HG02642 (cell line): ENCODE measurements at regions not wholly inside any gene's neighbourhood (a gene's known extent, or its start where the extent isn't known, plus 50 kb on each side); places are given as distances from the start of the nearest gene placed in this dataset.
"Not testable (repeated sequence)": the region's sequence is repeated elsewhere in the genome, so short reads cannot be mapped to it uniquely, and the experiment has no call there.

ENCODE experiments used
- ATAC-seq: cut with Tn5 transposase; IDR thresholded peaks from one replicate; pipeline ENCODE4 v1.9.1; 2021; ENCODE audit warnings: mild to moderate bottlenecking; ENCODE audit not compliant: unreplicated experiment, poor library complexity

DNA sequence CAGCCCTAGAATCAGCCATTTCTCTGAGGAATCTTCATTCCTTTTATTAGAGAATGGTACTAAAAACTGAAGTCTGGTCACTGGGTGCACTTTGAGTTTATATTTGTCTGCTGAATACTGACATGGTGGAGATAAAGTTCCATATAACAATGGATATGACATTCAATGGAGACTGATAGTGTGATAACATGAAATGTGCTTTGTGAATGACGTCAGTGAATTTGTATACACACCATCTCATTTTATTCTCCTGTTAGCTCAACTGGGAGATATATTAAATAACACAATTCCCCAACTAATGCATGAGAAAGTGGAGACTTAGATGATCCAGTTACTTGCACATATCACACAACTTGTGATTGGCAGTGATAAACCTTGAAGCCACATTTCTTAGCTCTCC, 446.7 kb downstream of the DOK5 start:
- ATAC-seq: no peak

GRCh38 chr20:54920491-54920890, 445.1 kb downstream of the DOK5 start:
- ATAC-seq: no peak

GRCh38 chr20:54918993-54919392, 443.6 kb downstream of the DOK5 start:
- not testable (repeated sequence) for ATAC-seq

DNA sequence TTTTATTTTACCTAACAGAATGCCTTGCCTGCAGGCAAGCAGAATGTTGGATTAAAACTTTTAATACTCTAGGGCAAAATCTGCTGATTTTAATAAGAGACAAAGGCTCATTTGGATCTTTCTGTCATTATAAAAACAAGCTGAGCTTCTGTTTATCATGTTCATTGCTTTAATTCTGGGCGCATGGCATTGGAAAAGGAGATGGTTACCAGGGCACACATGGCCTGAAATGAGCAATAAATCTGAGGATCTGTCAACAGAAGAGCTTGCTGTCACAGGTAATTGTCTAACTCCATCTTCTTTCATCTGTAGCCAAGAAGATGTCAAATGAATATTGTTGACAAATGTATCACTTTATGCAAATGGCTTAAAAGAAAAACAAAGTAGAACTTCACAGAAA, 439.6 kb downstream of the DOK5 start:
- no peak for ATAC-seq

DNA sequence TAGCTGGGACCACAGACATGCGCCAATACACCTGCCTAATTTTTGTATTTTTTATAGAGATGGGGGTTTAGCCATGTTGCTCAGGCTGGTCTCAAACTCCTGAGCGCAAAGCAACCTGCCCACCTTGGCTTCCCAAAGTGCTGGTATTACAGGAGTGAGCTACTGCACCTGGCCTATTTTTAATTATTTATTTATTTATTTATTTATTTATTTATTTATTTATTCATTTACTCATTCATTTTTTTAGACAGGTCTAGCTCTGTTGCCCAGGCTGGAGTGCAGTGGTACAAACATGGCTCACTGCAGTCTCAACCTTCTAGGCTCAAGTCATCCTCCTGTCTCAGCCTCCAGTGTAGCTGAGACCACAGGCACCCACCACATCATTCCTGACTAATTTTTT, 434.3 kb downstream of the DOK5 start:
- ATAC-seq: no peak

DNA sequence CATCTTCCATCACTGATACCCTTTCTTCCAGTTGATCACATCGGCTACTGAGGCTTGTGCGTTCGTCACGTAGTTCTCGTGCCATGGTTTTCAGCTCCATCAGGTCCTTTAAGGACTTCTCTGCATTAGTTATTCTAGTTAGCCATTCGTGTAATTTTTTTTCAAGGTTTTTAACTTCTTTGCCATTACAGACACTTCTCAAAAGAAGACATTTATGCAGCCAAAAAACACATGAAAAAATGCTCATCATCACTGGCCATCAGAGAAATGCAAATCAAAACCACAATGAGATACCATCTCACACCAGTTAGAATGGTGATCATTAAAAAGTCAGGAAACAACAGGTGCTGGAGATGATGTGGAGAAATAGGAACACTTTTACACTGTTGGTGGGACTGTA, 430.7 kb downstream of the DOK5 start:
- ATAC-seq: not testable (repeated sequence)

GRCh38 chr20:54897787-54898186, 422.4 kb downstream of the DOK5 start:
- no peak for ATAC-seq

DNA sequence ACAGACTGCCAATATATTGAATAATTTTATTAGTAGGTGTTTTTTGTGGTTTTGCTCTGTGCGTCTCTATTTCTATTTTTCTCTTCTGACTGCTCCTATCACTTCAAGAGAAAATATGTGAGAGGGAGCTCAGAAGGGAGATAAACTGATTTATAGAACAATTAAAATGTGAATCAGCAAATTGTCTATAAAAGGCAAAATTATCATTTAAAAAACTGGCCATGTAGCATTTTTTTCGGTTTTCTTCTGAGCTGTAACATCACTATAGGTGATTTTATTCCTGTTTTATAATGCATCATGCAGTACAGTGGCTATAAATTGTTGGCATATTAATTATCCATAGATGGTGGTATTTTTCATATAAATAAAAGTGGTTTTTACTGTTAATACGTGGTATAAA, 416.5 kb downstream of the DOK5 start:
- no peak for ATAC-seq

DNA sequence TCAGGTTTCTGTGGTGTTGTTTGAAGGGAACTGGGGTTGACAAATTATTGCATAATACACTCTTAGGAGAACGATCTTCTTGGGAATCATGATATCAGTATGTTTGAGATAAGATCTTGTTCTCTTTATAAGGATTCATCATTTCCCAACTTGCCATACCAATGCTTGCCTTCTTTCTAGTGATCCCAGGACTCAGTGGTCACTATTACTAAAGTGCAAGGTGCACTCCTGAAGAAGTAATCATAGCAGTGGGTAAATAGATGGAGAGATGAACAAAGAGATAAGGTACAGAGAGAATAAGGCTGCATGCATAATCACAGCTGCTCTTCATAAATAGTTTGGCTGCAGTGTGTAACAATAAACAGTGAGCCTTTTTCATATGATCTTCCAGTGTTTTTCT, 404.0 kb downstream of the DOK5 start:
- no peak for ATAC-seq

- ATAC-seq: no peak
Measured at GRCh38 chr20:54875307-54875706, 399.9 kb downstream of the DOK5 start.

DNA sequence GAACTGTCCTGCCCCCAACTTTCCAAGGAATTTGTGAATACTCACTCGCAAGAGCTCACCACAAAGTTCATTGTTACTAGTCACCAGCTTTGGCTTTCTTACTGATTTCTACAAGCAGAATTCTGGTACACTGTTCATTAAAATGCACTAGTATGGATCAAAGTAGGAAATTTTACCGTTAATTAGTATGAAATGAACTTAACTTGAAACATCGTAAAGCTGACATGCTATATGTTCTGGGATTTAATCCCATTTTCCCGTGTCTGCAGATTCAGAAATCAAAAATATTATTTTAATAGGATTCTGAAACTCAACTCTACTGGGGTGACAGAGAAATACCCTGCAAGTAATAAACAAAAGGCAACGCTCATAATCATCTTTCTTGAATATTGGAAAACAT, 399.3 kb downstream of the DOK5 start:
- no peak for ATAC-seq

DNA sequence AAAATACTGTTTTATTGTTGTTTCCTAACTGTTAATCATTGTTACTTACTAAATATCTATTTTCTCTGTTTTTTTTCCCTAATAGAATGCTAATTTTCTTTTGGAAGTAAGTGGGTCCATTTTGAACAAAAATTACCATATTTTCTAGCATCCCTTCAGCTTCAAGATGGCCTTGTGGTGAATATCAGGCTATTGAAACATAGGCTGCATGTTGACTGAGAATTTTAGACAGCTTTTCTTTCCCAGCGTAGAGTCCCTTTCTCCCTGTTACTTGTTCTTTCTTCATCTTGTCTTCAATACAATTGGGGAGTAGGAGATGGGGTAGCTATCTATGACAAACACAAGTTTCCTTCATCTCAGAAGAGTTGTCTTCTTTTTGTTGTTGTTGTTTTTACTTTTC, 397.0 kb downstream of the DOK5 start:
- no peak for ATAC-seq

GRCh38 chr20:54869765-54870164, 394.4 kb downstream of the DOK5 start:
- ATAC-seq: no peak

DNA sequence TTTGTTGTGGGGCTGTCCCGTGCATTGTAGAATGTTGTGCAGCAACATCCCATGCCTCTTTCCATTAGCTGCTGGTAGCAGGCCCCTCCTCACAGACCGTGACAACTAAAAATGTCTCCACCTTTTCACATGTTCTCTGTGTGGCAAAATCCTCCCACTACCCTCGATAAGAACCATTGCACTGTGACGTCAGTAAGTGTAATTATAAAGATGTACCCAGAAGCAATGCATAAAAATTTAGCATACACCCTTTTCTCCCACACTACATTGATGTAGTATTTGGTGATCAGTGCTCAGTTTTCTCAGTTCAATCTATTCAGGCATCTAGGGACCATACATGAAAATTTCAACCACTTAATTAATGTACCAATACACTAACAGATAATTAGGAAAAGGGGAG, 389.9 kb downstream of the DOK5 start:
- ATAC-seq: no peak

- ATAC-seq: no peak
Measured at GRCh38 chr20:54860716-54861115, 385.3 kb downstream of the DOK5 start.

DNA sequence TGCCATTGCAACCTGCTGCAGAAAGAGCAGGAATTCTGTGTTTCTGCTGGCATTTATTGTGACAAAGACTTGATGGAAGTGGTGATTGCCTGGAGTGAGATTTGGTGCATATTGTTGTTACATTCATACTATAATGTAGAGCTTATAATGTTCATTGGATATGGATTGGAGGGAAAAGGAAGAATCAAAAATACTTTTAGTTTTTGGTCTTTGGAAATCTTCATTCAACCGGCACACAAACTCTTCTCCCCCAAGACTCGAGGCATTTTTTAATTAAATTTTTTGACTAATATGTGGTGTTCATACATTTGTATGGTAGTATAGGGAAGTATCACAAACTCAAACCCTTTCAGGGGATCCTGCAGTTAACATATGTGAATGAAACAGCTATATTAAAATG, 380.8 kb downstream of the DOK5 start:
- no peak for ATAC-seq

GRCh38 chr20:54849741-54850140, 374.3 kb downstream of the DOK5 start:
- ATAC-seq: no peak

GRCh38 chr20:54848984-54849538, 373.7 kb downstream of the DOK5 start:
- no peak for ATAC-seq

DNA sequence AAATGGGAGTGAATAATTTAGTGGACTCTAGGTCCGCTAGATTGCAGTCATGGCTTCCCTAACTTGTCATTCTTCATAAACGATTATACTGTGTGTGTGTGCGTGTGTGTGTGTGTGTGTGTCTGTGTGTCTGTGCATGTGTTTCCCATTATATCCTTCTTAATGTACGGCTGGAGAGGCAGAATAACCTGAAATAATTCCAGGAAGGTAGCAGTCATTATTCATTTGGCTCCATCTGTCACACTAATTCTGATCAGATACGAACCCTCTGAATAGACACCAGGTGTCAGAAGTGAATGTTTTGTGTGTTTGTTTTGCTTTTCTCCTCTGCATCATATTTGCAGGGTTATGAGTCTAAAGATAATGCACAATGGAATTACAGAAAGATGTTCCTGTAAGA, 372.9 kb downstream of the DOK5 start:
- ATAC-seq: no peak

DNA sequence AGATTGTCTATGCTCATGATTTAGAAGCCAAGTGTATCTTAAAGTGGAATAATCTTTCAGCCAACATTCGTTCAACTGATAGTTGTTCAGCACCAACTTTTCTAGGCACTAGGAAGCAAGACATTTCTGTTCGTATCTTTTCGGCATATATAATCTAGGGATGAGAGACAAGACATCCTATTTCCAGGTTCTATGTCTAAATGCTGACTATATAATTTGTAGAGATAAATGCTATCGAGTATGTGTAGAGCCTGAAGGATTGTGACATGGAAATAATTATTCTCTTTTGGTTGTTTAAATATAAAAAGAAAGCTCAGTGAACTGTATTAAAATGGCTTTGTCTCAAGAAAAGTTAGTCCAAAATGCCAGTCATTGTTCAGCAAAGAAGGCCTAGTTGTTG, 371.6 kb downstream of the DOK5 start:
- no peak for ATAC-seq

GRCh38 chr20:54844346-54844745, 369.0 kb downstream of the DOK5 start:
- no peak for ATAC-seq

- ATAC-seq: no peak
Measured at GRCh38 chr20:54843865-54844264, 368.5 kb downstream of the DOK5 start.

GRCh38 chr20:54843431-54843830, 368.0 kb downstream of the DOK5 start:
- no peak for ATAC-seq
